ENCODE measurements at regions not wholly inside any gene's neighbourhood (a gene's known extent, or its start where the extent isn't known, plus 50 kb on each side); places are given as distances from the start of the nearest gene placed in this dataset.

- TF ChIP-seq EZH2phosphoT487 (IDR thresholded peaks at IDR 0.05; ENCODE audit: low read depth, severe bottlenecking, unreplicated experiment) (no peak), CTCF (IDR thresholded peaks at IDR 0.05; ENCODE audit: poor library complexity) (no peak)
- Histone ChIP-seq H3K79me2 (no peaks in the 10 kb centered on the region), H3K36me3 (replicated peaks; ENCODE audit: insufficient read depth, low read depth) (no peaks in the 10 kb centered on the region), H3K27me3 (no peaks in the 10 kb centered on the region), H3K4me3 (no peak overlapping the region), H4K20me1 (ENCODE audit: insufficient read depth, poor library complexity, severe bottlenecking) (no peaks in the 10 kb centered on the region), H3K4me2 (no peak overlapping the region), H3K27ac (no peak overlapping the region), H3K9me2 (replicated peaks; ENCODE audit: insufficient read depth) (no peaks in the 10 kb centered on the region), H2AFZ (no peak overlapping the region), H3K9me3 (ENCODE audit: low read depth) (no peaks in the 10 kb centered on the region), H3K4me1 (ENCODE audit: insufficient read depth) (peaks cover 4% of the 10 kb centered on the region)
- no peak for DNase-seq (ENCODE audit: low spot score)
- WGBS (ENCODE audit: low lambda C conversion rate, missing lambda C conversion rate), result 92% methylated on average over 5 of the region's 5 CpGs
Measured at GRCh38 chr12:9367828-9368227, 159.6 kb upstream of the PZP start.

GRCh38 chr12:9367201-9367600, 159.0 kb upstream of the PZP start:
- no peaks in the 10 kb centered on the region for H3K9me2 ChIP-seq (replicated peaks; ENCODE audit: insufficient read depth)
- H3K4me2 ChIP-seq, result no peak overlapping the region
- H3K4me1 ChIP-seq (ENCODE audit: insufficient read depth), result peaks cover 4% of the 10 kb centered on the region
- no peaks in the 10 kb centered on the region for H3K27me3 ChIP-seq
- H3K27ac ChIP-seq, result no peak overlapping the region
- H3K36me3 ChIP-seq (replicated peaks; ENCODE audit: insufficient read depth, low read depth), result no peaks in the 10 kb centered on the region
- WGBS (ENCODE audit: low lambda C conversion rate, missing lambda C conversion rate), result 82% methylated on average over 4 of the region's 4 CpGs
- no peak for TF ChIP-seq EZH2phosphoT487 (IDR thresholded peaks at IDR 0.05; ENCODE audit: low read depth, severe bottlenecking, unreplicated experiment)
- TF ChIP-seq CTCF (IDR thresholded peaks at IDR 0.05; ENCODE audit: poor library complexity), result no peak
- no peak for TF ChIP-seq EZH2 (IDR thresholded peaks at IDR 0.05; ENCODE audit: borderline replicate concordance)
- no peak overlapping the region for H3K4me3 ChIP-seq
- no peak overlapping the region for H2AFZ ChIP-seq
- no peaks in the 10 kb centered on the region for H3K79me2 ChIP-seq
- H4K20me1 ChIP-seq (ENCODE audit: insufficient read depth, poor library complexity, severe bottlenecking), result no peaks in the 10 kb centered on the region
- no peaks in the 10 kb centered on the region for H3K9me3 ChIP-seq (ENCODE audit: low read depth)
- DNase-seq (ENCODE audit: low spot score), result no peak

- WGBS (ENCODE audit: low lambda C conversion rate, missing lambda C conversion rate), result 71% methylated on average over 2 of the region's 2 CpGs
- no peak overlapping the region for H3K27ac ChIP-seq
- no peak overlapping the region for H2AFZ ChIP-seq
- peaks cover 4% of the 10 kb centered on the region for H3K4me1 ChIP-seq (ENCODE audit: insufficient read depth)
- H3K4me2 ChIP-seq, result peak overlapping the region; percentile 44
- TF ChIP-seq EZH2phosphoT487 (IDR thresholded peaks at IDR 0.05; ENCODE audit: low read depth, severe bottlenecking, unreplicated experiment) (no peak), CTCF (IDR thresholded peaks at IDR 0.05; ENCODE audit: poor library complexity) (no peak), EZH2 (IDR thresholded peaks at IDR 0.05; ENCODE audit: borderline replicate concordance) (no peak)
- H3K36me3 ChIP-seq (replicated peaks; ENCODE audit: insufficient read depth, low read depth), result no peaks in the 10 kb centered on the region
- H3K9me2 ChIP-seq (replicated peaks; ENCODE audit: insufficient read depth), result no peaks in the 10 kb centered on the region
- DNase-seq (ENCODE audit: low spot score), result no peak
- H3K9me3 ChIP-seq (ENCODE audit: low read depth), result no peaks in the 10 kb centered on the region
- no peak overlapping the region for H3K4me3 ChIP-seq
- H4K20me1 ChIP-seq (ENCODE audit: insufficient read depth, poor library complexity, severe bottlenecking), result no peaks in the 10 kb centered on the region
- no peaks in the 10 kb centered on the region for H3K79me2 ChIP-seq
- no peaks in the 10 kb centered on the region for H3K27me3 ChIP-seq
Measured at GRCh38 chr12:9365296-9365695, 157.1 kb upstream of the PZP start.
